ENCODE measurements at regions not wholly inside any gene's neighbourhood (a gene's known extent, or its start where the extent isn't known, plus 50 kb on each side); places are given as distances from the start of the nearest gene placed in this dataset.

- no peaks in the 10 kb centered on the region for H3K36me3 ChIP-seq
- no peak overlapping the region for H3K4me3 ChIP-seq
- intact Hi-C loops (cut with DNase I): no loop called here
- peaks cover 0 to 8% (median 3%) of the 10 kb centered on the region in 4 donors for H3K4me1 ChIP-seq
- H3K9me3 ChIP-seq: no peaks in the 10 kb centered on the region
- H3K27ac ChIP-seq (replicated peaks in 1 of 4): no peak overlapping the region
- peaks cover 0 to 10% (median 0%) of the 10 kb centered on the region in 4 donors for H3K27me3 ChIP-seq
- no peak for TF ChIP-seq POLR2AphosphoS5 (IDR thresholded peaks at IDR 0.05)
- no peak for TF ChIP-seq EP300 (IDR thresholded peaks at IDR 0.05)
- no peak for TF ChIP-seq POLR2A (IDR thresholded peaks at IDR 0.05; ENCODE audit: low read depth)
- no peak for TF ChIP-seq CTCF (IDR thresholded peaks at IDR 0.05)
- no peak for DNase-seq (ENCODE audit: extremely low spot score)
- 90% methylated on average over 6 of the region's 6 CpGs for WGBS
These were observed 228.3 kb upstream of the ADAMTS16 start for GRCh38 chr5:4911646-4912403.

GRCh38 chr5:4921929-4922328 lies 218.2 kb upstream of the ADAMTS16 start:
- Histone ChIP-seq H3K4me3 (no peak overlapping the region), H3K27me3 (no peaks in the 10 kb centered on the region), H3K27ac (replicated peaks in 1 of 4) (no peak overlapping the region), H3K36me3 (no peaks in the 10 kb centered on the region), H3K4me1 (no peaks in the 10 kb centered on the region), H3K9me3 (no peaks in the 10 kb centered on the region)
- no peak for TF ChIP-seq POLR2AphosphoS5 (IDR thresholded peaks at IDR 0.05)
- no peak for TF ChIP-seq EP300 (IDR thresholded peaks at IDR 0.05)
- TF ChIP-seq CTCF (IDR thresholded peaks at IDR 0.05): no peak
- TF ChIP-seq POLR2A (IDR thresholded peaks at IDR 0.05; ENCODE audit: low read depth): no peak
- DNase-seq (ENCODE audit: extremely low spot score): peak; percentile 55
- intact Hi-C loops (cut with DNase I): no loop called here
- 86% methylated on average over 5 of the region's 5 CpGs for WGBS

GRCh38 chr5:4924577-4924976 lies 215.6 kb upstream of the ADAMTS16 start:
- DNase-seq (ENCODE audit: extremely low spot score): peak; percentile 37
- H3K36me3 ChIP-seq: no peaks in the 10 kb centered on the region
- TF ChIP-seq POLR2AphosphoS5 (IDR thresholded peaks at IDR 0.05) (no peak), CTCF (IDR thresholded peaks at IDR 0.05) (no peak), EP300 (IDR thresholded peaks at IDR 0.05) (no peak), POLR2A (IDR thresholded peaks at IDR 0.05; ENCODE audit: low read depth) (no peak)
- H3K27ac ChIP-seq (replicated peaks in 1 of 4): no peak overlapping the region
- H3K4me1 ChIP-seq: no peaks in the 10 kb centered on the region
- intact Hi-C loops (cut with DNase I): no loop called here
- no peaks in the 10 kb centered on the region for H3K27me3 ChIP-seq
- H3K9me3 ChIP-seq: no peaks in the 10 kb centered on the region
- WGBS: 71% methylated on average over 4 of the region's 4 CpGs
- no peak overlapping the region for H3K4me3 ChIP-seq

- Histone ChIP-seq H3K9me3 (no peaks in the 10 kb centered on the region), H3K4me3 (no peak overlapping the region), H3K36me3 (no peaks in the 10 kb centered on the region), H3K27me3 (no peaks in the 10 kb centered on the region), H3K4me1 (no peaks in the 10 kb centered on the region), H3K27ac (replicated peaks in 1 of 4) (no peak overlapping the region)
- 56% methylated on average over 2 of the region's 2 CpGs for WGBS
- TF ChIP-seq POLR2AphosphoS5 (IDR thresholded peaks at IDR 0.05) (no peak), POLR2A (IDR thresholded peaks at IDR 0.05; ENCODE audit: low read depth) (no peak), EP300 (IDR thresholded peaks at IDR 0.05) (no peak), CTCF (IDR thresholded peaks at IDR 0.05) (no peak)
- peak; percentile 47 for DNase-seq (ENCODE audit: extremely low spot score)
- intact Hi-C loops (cut with DNase I): no loop called here
These were observed 213.0 kb upstream of the ADAMTS16 start for GRCh38 chr5:4927097-4927496.

- Histone ChIP-seq H3K9me3 (peaks cover 0 to 9% (median 8%) of the 10 kb centered on the region in 4 donors), H3K27me3 (no peaks in the 10 kb centered on the region), H3K27ac (replicated peaks in 1 of 4) (no peak overlapping the region), H3K4me1 (no peaks in the 10 kb centered on the region), H3K36me3 (no peaks in the 10 kb centered on the region), H3K4me3 (no peak overlapping the region)
- peak; percentile 3 for DNase-seq (ENCODE audit: extremely low spot score)
- 87% methylated on average over 5 of the region's 5 CpGs for WGBS
- TF ChIP-seq POLR2AphosphoS5 (IDR thresholded peaks at IDR 0.05): no peak
- TF ChIP-seq EP300 (IDR thresholded peaks at IDR 0.05): no peak
- no peak for TF ChIP-seq POLR2A (IDR thresholded peaks at IDR 0.05; ENCODE audit: low read depth)
- TF ChIP-seq CTCF (IDR thresholded peaks at IDR 0.05): no peak
- intact Hi-C loops (cut with DNase I): no loop called here
These were observed 211.7 kb upstream of the ADAMTS16 start for GRCh38 chr5:4928409-4928808.
